ENCODE measurements at regions not wholly inside any gene's neighbourhood (a gene's known extent, or its start where the extent isn't known, plus 50 kb on each side); places are given as distances from the start of the nearest gene placed in this dataset.

- no peak overlapping the region for H3K4me3 ChIP-seq (ENCODE audit: low read depth, low read length)
- in situ Hi-C loops (cut with HindIII; ENCODE audit: low sequenced_read_pairs) = no loop called here
- no peak for TF ChIP-seq CTCF (IDR thresholded peaks at IDR 0.05; ENCODE audit: low read depth, low read length)
- no peak for DNase-seq (ENCODE audit: low read depth, low spot score)
These were observed 317.7 kb upstream of the OBI1 start for GRCh38 chr13:78976696-78977095.

GRCh38 chr13:78972561-78972960 lies 313.6 kb upstream of the OBI1 start:
- no peak for TF ChIP-seq CTCF (IDR thresholded peaks at IDR 0.05; ENCODE audit: low read depth, low read length)
- DNase-seq (ENCODE audit: low read depth, low spot score) = no peak
- in situ Hi-C loops (cut with HindIII; ENCODE audit: low sequenced_read_pairs) = no loop called here
- no peak overlapping the region for H3K4me3 ChIP-seq (ENCODE audit: low read depth, low read length)

DNA sequence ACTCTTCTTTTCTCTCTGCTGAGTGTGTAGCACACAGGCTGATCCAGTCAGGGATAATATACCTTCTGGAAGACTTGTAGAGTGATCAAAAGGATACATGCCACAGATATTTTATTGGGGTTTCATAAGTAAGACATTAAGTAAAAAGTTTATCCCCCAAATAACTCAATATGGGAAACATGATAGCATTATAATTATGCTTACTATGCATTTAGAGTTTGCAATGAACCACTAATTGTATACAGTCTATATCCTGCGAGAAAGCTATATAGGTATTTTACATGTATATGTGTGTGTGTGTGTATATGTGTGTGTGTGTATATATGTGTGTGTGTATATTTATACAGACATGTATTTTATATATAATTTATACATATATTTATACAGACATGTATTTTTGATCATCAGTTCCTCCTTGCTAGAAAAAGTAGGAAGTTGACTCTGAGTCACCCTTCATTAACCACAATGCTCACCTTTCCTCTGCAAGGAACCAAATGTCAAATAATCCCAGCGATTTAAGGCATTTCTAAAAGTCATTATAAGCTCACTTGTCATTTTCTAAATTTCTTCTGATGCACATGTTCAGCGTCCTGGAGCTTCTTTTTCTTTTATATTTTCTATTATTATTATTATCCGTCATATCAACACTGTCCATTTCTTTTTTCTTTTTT lies 312.5 kb upstream of the OBI1 start:
- in situ Hi-C loops (cut with HindIII; ENCODE audit: low sequenced_read_pairs) = no loop called here
- no peak for TF ChIP-seq CTCF (IDR thresholded peaks at IDR 0.05; ENCODE audit: low read depth, low read length)
- no peak overlapping the region for H3K4me3 ChIP-seq (ENCODE audit: low read depth, low read length)
- DNase-seq (ENCODE audit: low read depth, low spot score) = no peak

- in situ Hi-C loops (cut with HindIII; ENCODE audit: low sequenced_read_pairs) = no loop called here
- no peak overlapping the region for H3K4me3 ChIP-seq (ENCODE audit: low read depth, low read length)
- DNase-seq (ENCODE audit: low read depth, low spot score) = no peak
- no peak for TF ChIP-seq CTCF (IDR thresholded peaks at IDR 0.05; ENCODE audit: low read depth, low read length)
These were observed 301.9 kb upstream of the OBI1 start for GRCh38 chr13:78960881-78961280.

- no peak overlapping the region for H3K4me3 ChIP-seq (ENCODE audit: low read depth, low read length)
- DNase-seq (ENCODE audit: low read depth, low spot score) = no peak
- in situ Hi-C loops (cut with HindIII; ENCODE audit: low sequenced_read_pairs) = no loop called here
- TF ChIP-seq CTCF (IDR thresholded peaks at IDR 0.05; ENCODE audit: low read depth, low read length) = no peak
These were observed 299.1 kb upstream of the OBI1 start for GRCh38 chr13:78958006-78958405.

DNA sequence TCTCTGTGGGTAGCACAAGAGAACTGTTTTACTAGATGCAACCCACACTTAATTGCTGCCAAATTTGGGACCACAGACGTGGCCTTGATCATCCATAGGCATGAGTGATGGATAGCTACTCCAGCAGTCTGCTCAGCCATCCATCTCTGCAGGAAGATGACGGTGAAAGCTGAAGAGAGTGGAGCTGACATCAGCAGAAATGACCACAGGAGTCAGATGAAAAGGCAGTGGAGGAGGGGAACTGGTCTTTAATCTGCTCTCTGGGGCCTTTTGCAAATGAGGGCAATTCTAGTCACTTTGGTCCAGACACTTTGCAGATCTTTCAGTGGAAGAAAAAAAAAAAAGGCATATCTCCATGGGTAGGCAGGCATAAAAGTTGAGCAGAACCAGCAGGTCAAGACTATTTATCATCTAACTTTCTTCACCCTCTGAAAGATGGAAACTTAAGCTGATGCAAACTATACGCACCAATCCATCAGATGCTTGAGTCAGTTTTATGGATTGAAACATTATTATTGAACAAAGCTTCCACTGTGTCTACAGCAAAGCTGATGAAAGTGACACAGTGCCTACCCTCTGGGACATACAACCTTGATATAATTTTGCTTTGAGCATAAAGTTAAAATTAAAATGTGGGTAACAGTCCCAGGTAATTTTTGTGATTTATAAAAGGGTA lies 281.6 kb upstream of the OBI1 start:
- no peak for TF ChIP-seq CTCF (IDR thresholded peaks at IDR 0.05; ENCODE audit: low read depth, low read length)
- in situ Hi-C loops (cut with HindIII; ENCODE audit: low sequenced_read_pairs) = no loop called here
- no peak overlapping the region for H3K4me3 ChIP-seq (ENCODE audit: low read depth, low read length)
- DNase-seq (ENCODE audit: low read depth, low spot score) = no peak

All from astrocyte of the spinal cord (primary cell).